ENCODE measurements at regions not wholly inside any gene's neighbourhood (a gene's known extent, or its start where the extent isn't known, plus 50 kb on each side); places are given as distances from the start of the nearest gene placed in this dataset.

- peaks cover 39% of the 10 kb centered on the region for H3F3A ChIP-seq (ENCODE audit: low read depth)
- H3K9ac ChIP-seq: no peak overlapping the region
- no peak overlapping the region for H3K4me3 ChIP-seq
- peak; percentile 11 for DNase-seq (ENCODE audit: low spot score)
- H4K20me1 ChIP-seq (ENCODE audit: low read depth): no peaks in the 10 kb centered on the region
- no peak overlapping the region for H2AFZ ChIP-seq (replicated peaks)
- H3K36me3 ChIP-seq: no peaks in the 10 kb centered on the region
- Mint-ChIP-seq H3K27me3 (ENCODE audit: insufficient read depth, low read depth) (no peaks in the 10 kb centered on the region), H3K36me3 (no peaks in the 10 kb centered on the region), H3K4me1 (peaks cover 26% of the 10 kb centered on the region), H3K4me3 (no peak overlapping the region), H3K27ac (no peak overlapping the region), H3K9me3 (no peaks in the 10 kb centered on the region)
- no peaks in the 10 kb centered on the region for H3K79me2 ChIP-seq (ENCODE audit: low read depth)
- H3K4me1 ChIP-seq: peaks cover 56% of the 10 kb centered on the region
- H3K4me2 ChIP-seq: no peak overlapping the region
- TF ChIP-seq EZH2 (IDR thresholded peaks at IDR 0.05) (no peak), CTCF (IDR thresholded peaks at IDR 0.05) (peak; percentile 22)
- H3K27me3 ChIP-seq: no peaks in the 10 kb centered on the region
- no peaks in the 10 kb centered on the region for H3K9me3 ChIP-seq (ENCODE audit: low read depth)
- peak overlapping the region; percentile 0 for H3K27ac ChIP-seq
Observed at GRCh38 chr3:174536319-174536718, 322.8 kb upstream of the NAALADL2 start.

GRCh38 chr3:174538151-174538550, 321.0 kb upstream of the NAALADL2 start:
- Histone ChIP-seq H2AFZ (replicated peaks) (no peak overlapping the region), H3F3A (ENCODE audit: low read depth) (peaks cover 39% of the 10 kb centered on the region), H3K36me3 (no peaks in the 10 kb centered on the region), H3K27me3 (no peaks in the 10 kb centered on the region), H3K4me3 (no peak overlapping the region), H3K4me1 (peaks cover 56% of the 10 kb centered on the region), H3K4me2 (peak overlapping the region; percentile 37), H4K20me1 (ENCODE audit: low read depth) (no peaks in the 10 kb centered on the region), H3K9me3 (ENCODE audit: low read depth) (no peaks in the 10 kb centered on the region), H3K79me2 (ENCODE audit: low read depth) (no peaks in the 10 kb centered on the region), H3K9ac (no peak overlapping the region), H3K27ac (peak overlapping the region; percentile 72)
- Mint-ChIP-seq H3K36me3 (no peaks in the 10 kb centered on the region), H3K9me3 (no peaks in the 10 kb centered on the region), H3K4me3 (no peak overlapping the region), H3K27me3 (ENCODE audit: insufficient read depth, low read depth) (no peaks in the 10 kb centered on the region), H3K4me1 (peaks cover 26% of the 10 kb centered on the region), H3K27ac (no peak overlapping the region)
- peak; percentile 19 for DNase-seq (ENCODE audit: low spot score)
- TF ChIP-seq EZH2phosphoT487 (IDR thresholded peaks at IDR 0.05) (no peak), CTCF (IDR thresholded peaks at IDR 0.05) (no peak)

- TF ChIP-seq EZH2 (IDR thresholded peaks at IDR 0.05) (no peak), CTCF (IDR thresholded peaks at IDR 0.05) (no peak), EZH2phosphoT487 (IDR thresholded peaks at IDR 0.05) (no peak)
Observed at GRCh38 chr3:174540116-174540908, 318.8 kb upstream of the NAALADL2 start.

More at GRCh38 chr3:174540116-174540908, 318.8 kb upstream of the NAALADL2 start:
- Histone ChIP-seq H3K27me3 (no peaks in the 10 kb centered on the region), H3K79me2 (ENCODE audit: low read depth) (no peaks in the 10 kb centered on the region), H3K4me2 (peak overlapping the region; percentile 34), H3K4me1 (peaks cover 56% of the 10 kb centered on the region), H4K20me1 (ENCODE audit: low read depth) (no peaks in the 10 kb centered on the region), H3K4me3 (no peak overlapping the region), H3K9ac (no peak overlapping the region), H3F3A (ENCODE audit: low read depth) (peaks cover 39% of the 10 kb centered on the region), H3K27ac (peak overlapping the region; percentile 39), H2AFZ (replicated peaks) (no peak overlapping the region), H3K36me3 (no peaks in the 10 kb centered on the region), H3K9me3 (ENCODE audit: low read depth) (no peaks in the 10 kb centered on the region)
- peaks cover 26% of the 10 kb centered on the region for H3K4me1 Mint-ChIP-seq
- peaks cover 2% of the 10 kb centered on the region for H3K9me3 Mint-ChIP-seq
- H3K27ac Mint-ChIP-seq: no peak overlapping the region
- DNase-seq (ENCODE audit: low spot score): peak; percentile 37
- no peaks in the 10 kb centered on the region for H3K36me3 Mint-ChIP-seq
- H3K4me3 Mint-ChIP-seq: no peak overlapping the region
- H3K27me3 Mint-ChIP-seq (ENCODE audit: insufficient read depth, low read depth): no peaks in the 10 kb centered on the region
